ENCODE measurements at regions not wholly inside any gene's neighbourhood (a gene's known extent, or its start where the extent isn't known, plus 50 kb on each side); places are given as distances from the start of the nearest gene placed in this dataset.

GRCh38 chr3:110677506-110677905 lies 394.1 kb upstream of the NECTIN3 start:
- in situ Hi-C loops (cut with HindIII; ENCODE audit: low sequenced_read_pairs) = no loop called here
- peak; percentile 5 for DNase-seq (ENCODE audit: low read depth)
- no peak for TF ChIP-seq CTCF (IDR thresholded peaks at IDR 0.05; ENCODE audit: low read depth, low read length, missing control alignments)

GRCh38 chr3:110679285-110679684 lies 392.3 kb upstream of the NECTIN3 start:
- DNase-seq (ENCODE audit: low read depth) = no peak
- TF ChIP-seq CTCF (IDR thresholded peaks at IDR 0.05; ENCODE audit: low read depth, low read length, missing control alignments) = no peak
- in situ Hi-C loops (cut with HindIII; ENCODE audit: low sequenced_read_pairs) = no loop called here
- no peak overlapping the region for H3K4me3 ChIP-seq (ENCODE audit: low read depth, low read length)

More at GRCh38 chr3:110677506-110677905, 394.1 kb upstream of the NECTIN3 start:
- H3K4me3 ChIP-seq (ENCODE audit: low read depth, low read length) = no peak overlapping the region

- no peak overlapping the region for H3K4me3 ChIP-seq (ENCODE audit: low read depth, low read length)
- DNase-seq (ENCODE audit: low read depth) = no peak
- in situ Hi-C loops (cut with HindIII; ENCODE audit: low sequenced_read_pairs) = no loop called here
- no peak for TF ChIP-seq CTCF (IDR thresholded peaks at IDR 0.05; ENCODE audit: low read depth, low read length, missing control alignments)
These were observed 391.2 kb upstream of the NECTIN3 start for GRCh38 chr3:110680450-110680849.

- no peak overlapping the region for H3K4me3 ChIP-seq (ENCODE audit: low read depth, low read length)
- DNase-seq (ENCODE audit: low read depth) = no peak
- in situ Hi-C loops (cut with HindIII; ENCODE audit: low sequenced_read_pairs) = no loop called here
- no peak for TF ChIP-seq CTCF (IDR thresholded peaks at IDR 0.05; ENCODE audit: low read depth, low read length, missing control alignments)
These were observed 387.1 kb upstream of the NECTIN3 start for GRCh38 chr3:110684466-110684865.

GRCh38 chr3:110685630-110686029 lies 386.0 kb upstream of the NECTIN3 start:
- TF ChIP-seq CTCF (IDR thresholded peaks at IDR 0.05; ENCODE audit: low read depth, low read length, missing control alignments) = no peak
- no peak overlapping the region for H3K4me3 ChIP-seq (ENCODE audit: low read depth, low read length)
- DNase-seq (ENCODE audit: low read depth) = no peak
- in situ Hi-C loops (cut with HindIII; ENCODE audit: low sequenced_read_pairs) = no loop called here

GRCh38 chr3:110686701-110687100 lies 384.9 kb upstream of the NECTIN3 start:
- in situ Hi-C loops (cut with HindIII; ENCODE audit: low sequenced_read_pairs) = no loop called here
- no peak overlapping the region for H3K4me3 ChIP-seq (ENCODE audit: low read depth, low read length)
- DNase-seq (ENCODE audit: low read depth) = no peak
- TF ChIP-seq CTCF (IDR thresholded peaks at IDR 0.05; ENCODE audit: low read depth, low read length, missing control alignments) = no peak

- in situ Hi-C loops (cut with HindIII; ENCODE audit: low sequenced_read_pairs) = no loop called here
- no peak for DNase-seq (ENCODE audit: low read depth)
- TF ChIP-seq CTCF (IDR thresholded peaks at IDR 0.05; ENCODE audit: low read depth, low read length, missing control alignments) = no peak
These were observed 384.5 kb upstream of the NECTIN3 start for GRCh38 chr3:110687138-110687537.

More at GRCh38 chr3:110687138-110687537, 384.5 kb upstream of the NECTIN3 start:
- H3K4me3 ChIP-seq (ENCODE audit: low read depth, low read length) = no peak overlapping the region

Measured in astrocyte of the cerebellum (primary cell).